Vagina (tissue), 2 donors: ENCODE measurements at regions not wholly inside any gene's neighbourhood (a gene's known extent, or its start where the extent isn't known, plus 50 kb on each side); places are given as distances from the start of the nearest gene placed in this dataset.

ENCODE experiments used
- DNase-seq, 2 donors: peaks; one replicate each; pipeline ENCODE4 v3.0.0-alpha.2; 2017; ENCODE audit errors: extremely low spot score in 2 of 2
- H3K27ac ChIP-seq: fragments of 200-600 bp; sonication (generic); one replicate; pipeline ENCODE4 v1.5.1; 2019
- H3K27me3 ChIP-seq: fragments of 200-600 bp; sonication (generic); one replicate; pipeline ENCODE4 v1.5.1; 2019
- H3K36me3 ChIP-seq, 2 donors: fragments of 200-600 bp; sonication (generic); one replicate each; pipeline ENCODE4 v1.5.1; 2017 to 2019
- H3K4me1 ChIP-seq: fragments of 200-600 bp; sonication (generic); one replicate; pipeline ENCODE4 v1.5.1; 2019
- H3K4me3 ChIP-seq, 2 donors: fragments of 200-600 bp; sonication (generic); 1 replicate in 1 of 2; 2 replicates in 1 of 2; pipeline ENCODE4 v1.5.1; 2016 to 2019
- H3K9me3 ChIP-seq: fragments of 200-600 bp; sonication (generic); one replicate; pipeline ENCODE4 v1.5.1; 2019
- CTCF ChIP-seq, 3 experiments: fragments of 450-650 bp in 2 of 3; fragments of 200-600 bp in 1 of 3; sonication (generic) in 1 of 3; IDR thresholded peaks; one replicate each; pipeline ENCODE4 v1.5.1; 2017 to 2019; ENCODE audit warnings: antibody characterized with exemption in 3 of 3, mild to moderate bottlenecking in 2 of 3, moderate library complexity in 2 of 3
- POLR2A ChIP-seq, 2 donors: fragments of 450-650 bp; IDR thresholded peaks; one replicate each; pipeline ENCODE4 v1.6.1; 2017; ENCODE audit warnings: antibody characterized with exemption in 2 of 2, mild to moderate bottlenecking in 2 of 2, moderate library complexity in 2 of 2
- POLR2AphosphoS5 ChIP-seq, 2 donors: sonication (generic); formaldehyde crosslinking; IDR thresholded peaks; one replicate each; pipeline ENCODE4 v1.9.0; 2017; ENCODE audit warnings: antibody characterized with exemption in 2 of 2, mild to moderate bottlenecking in 2 of 2, low read depth in 1 of 2; ENCODE audit not compliant: insufficient read depth in 1 of 2
- intact Hi-C: fragments of 100-400 bp; cut with DNase I; formaldehyde crosslinking; loops from one replicate; pipeline ENCODE4 v1.15.1; 2023

DNA sequence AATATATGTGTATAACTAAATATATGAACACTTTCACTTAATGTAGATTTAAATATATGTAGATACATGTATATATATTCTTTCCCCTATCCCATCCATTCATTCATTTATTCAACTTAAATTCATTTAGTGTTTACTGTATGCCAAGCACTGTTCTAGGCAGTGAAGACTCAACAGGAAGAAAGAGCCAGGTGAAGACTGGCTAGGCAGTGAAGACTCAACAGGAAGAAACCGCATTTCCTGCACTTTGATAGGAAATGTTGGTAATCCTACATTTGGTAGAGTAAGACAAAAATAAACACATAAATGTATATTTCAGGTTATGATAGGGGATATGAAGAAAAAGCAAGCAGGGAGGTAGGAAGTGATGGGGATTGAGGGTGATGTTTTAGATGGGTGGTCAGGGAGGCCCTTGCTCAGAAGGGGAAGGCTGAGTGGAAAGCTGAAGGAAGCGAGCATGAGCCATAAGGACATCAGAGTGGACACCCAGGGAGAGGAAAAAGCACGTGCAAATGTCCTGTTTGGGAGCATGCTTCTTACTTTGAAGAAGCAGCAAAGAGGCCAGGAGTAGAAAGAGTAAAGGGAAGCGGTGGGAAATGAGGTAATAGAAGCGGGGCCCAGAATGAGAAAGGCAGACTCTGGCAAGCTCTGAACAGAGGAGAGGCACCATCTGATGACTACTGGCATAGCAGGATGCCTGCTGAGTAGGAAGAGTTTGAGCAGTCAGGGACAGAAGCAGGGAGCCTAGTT is 227.8 kb upstream of the MAP3K1 start:
- no peaks in the 10 kb centered on the region for H3K27me3 ChIP-seq
- no peaks in the 10 kb centered on the region for H3K36me3 ChIP-seq
- H3K4me3 ChIP-seq = no peak overlapping the region
- no peak for DNase-seq
- peaks cover 41% of the 10 kb centered on the region for H3K4me1 ChIP-seq
- TF ChIP-seq POLR2AphosphoS5 (IDR thresholded peaks at IDR 0.05; ENCODE audit: insufficient read depth in 1 of 2, low read depth in 1 of 2) = no peak
- TF ChIP-seq CTCF (IDR thresholded peaks at IDR 0.05) = no peak
- no peak overlapping the region for H3K27ac ChIP-seq
- intact Hi-C loops = no loop called here
- H3K9me3 ChIP-seq = no peaks in the 10 kb centered on the region

DNA sequence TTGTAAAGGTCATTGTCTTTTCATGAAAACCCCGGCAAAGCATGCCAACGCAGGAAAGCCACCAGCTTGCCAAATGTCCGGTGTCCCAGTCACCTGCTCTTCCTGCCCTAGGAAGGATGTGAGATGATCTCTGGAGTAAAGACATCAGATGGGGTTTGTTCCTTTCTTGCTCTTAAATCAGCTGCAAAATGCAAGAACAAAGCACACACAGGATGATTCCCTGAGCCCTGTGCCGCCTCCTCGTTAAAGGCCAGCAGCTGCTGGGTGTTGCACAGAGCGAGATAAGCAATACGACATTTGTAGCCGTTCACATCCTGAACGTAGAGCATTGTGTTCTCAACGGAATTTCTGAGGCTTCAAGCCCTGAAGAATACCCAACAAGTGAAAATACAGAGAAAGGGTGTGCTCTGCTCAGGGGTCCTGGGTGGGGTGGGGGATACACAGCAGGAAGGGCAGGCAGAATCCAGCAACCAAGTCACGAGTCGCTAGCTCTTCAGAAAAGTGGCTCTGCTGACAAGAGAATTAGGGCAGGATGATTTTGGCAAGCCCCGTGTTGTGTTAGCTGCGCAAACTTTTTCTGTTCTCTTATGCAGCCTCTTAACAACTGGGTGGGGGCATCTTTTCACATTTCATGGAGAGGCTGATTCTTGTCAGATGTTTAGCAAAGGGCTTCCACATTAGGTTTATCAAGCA is 229.2 kb upstream of the MAP3K1 start:
- no peaks in the 10 kb centered on the region for H3K27me3 ChIP-seq
- intact Hi-C loops = no loop called here
- H3K27ac ChIP-seq = peak overlapping the region; percentile 57
- no peaks in the 10 kb centered on the region for H3K36me3 ChIP-seq
- H3K4me3 ChIP-seq = peak overlapping the region; percentile 14 to 30
- peaks cover 41% of the 10 kb centered on the region for H3K4me1 ChIP-seq
- TF ChIP-seq POLR2AphosphoS5 (IDR thresholded peaks at IDR 0.05; ENCODE audit: insufficient read depth in 1 of 2, low read depth in 1 of 2) (peak in 1 of 2 donors; percentile 68), CTCF (IDR thresholded peaks at IDR 0.05) (no peak)
- H3K9me3 ChIP-seq = no peaks in the 10 kb centered on the region
- no peak for DNase-seq

DNA sequence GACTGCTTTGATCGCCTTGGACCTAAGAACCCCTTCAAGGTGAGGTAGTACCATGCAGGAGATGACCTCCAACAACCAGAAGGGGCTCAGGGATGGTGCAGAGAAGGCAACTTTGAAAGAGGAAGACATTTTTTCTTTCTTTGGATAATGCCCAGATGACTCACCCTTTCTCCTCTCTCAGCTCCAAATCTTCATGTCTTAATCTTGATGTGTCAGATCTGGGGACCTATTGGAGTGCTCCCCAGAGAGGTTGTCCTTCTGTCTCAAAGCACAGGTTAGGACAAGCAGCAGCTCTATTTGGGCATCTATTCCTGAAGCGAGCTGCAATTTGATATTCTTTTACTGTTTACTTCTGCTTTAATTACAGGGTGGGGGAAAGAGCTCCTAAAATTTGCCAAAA is 229.9 kb upstream of the MAP3K1 start:
- Histone ChIP-seq H3K27me3 (no peaks in the 10 kb centered on the region), H3K27ac (no peak overlapping the region), H3K4me3 (peak overlapping the region; percentile 14 to 30), H3K36me3 (no peaks in the 10 kb centered on the region), H3K4me1 (peaks cover 41% of the 10 kb centered on the region), H3K9me3 (no peaks in the 10 kb centered on the region)
- intact Hi-C loops = no loop called here
- no peak for DNase-seq
- TF ChIP-seq CTCF (IDR thresholded peaks at IDR 0.05) = no peak
- TF ChIP-seq POLR2A (IDR thresholded peaks at IDR 0.05) = no peak
- TF ChIP-seq POLR2AphosphoS5 (IDR thresholded peaks at IDR 0.05; ENCODE audit: insufficient read depth in 1 of 2, low read depth in 1 of 2) = no peak

DNA sequence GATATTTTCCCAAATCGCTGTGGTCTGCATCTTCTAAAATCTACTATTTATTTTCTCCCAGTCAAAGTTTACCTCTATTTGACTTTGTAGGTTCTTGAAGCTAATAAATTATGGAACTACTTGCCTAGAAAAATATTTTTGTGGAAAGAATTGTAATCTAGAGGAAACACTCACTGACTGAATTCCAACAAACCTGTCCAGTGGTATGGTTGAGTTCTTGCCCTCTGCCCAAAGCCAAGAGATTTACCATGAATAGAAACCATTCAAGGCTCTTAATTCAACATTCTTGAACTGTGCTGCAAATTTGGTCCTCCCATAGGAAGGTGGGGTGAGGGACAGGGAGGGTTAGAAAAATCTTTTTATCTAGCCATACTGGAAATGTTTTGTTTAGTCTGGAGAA is 233.9 kb upstream of the MAP3K1 start:
- no peak for DNase-seq
- no peaks in the 10 kb centered on the region for H3K36me3 ChIP-seq
- peaks cover 15% of the 10 kb centered on the region for H3K4me1 ChIP-seq
- TF ChIP-seq CTCF (IDR thresholded peaks at IDR 0.05) (no peak), POLR2AphosphoS5 (IDR thresholded peaks at IDR 0.05; ENCODE audit: insufficient read depth in 1 of 2, low read depth in 1 of 2) (no peak), POLR2A (IDR thresholded peaks at IDR 0.05) (no peak)
- H3K9me3 ChIP-seq = no peaks in the 10 kb centered on the region
- no peak overlapping the region for H3K4me3 ChIP-seq
- intact Hi-C loops = no loop called here
- no peak overlapping the region for H3K27ac ChIP-seq
- no peaks in the 10 kb centered on the region for H3K27me3 ChIP-seq

GRCh38 chr5:56580864-56581263 is 234.5 kb upstream of the MAP3K1 start:
- intact Hi-C loops = no loop called here
- DNase-seq = no peak

More at GRCh38 chr5:56580864-56581263, 234.5 kb upstream of the MAP3K1 start:
- no peak for TF ChIP-seq POLR2A (IDR thresholded peaks at IDR 0.05)
- no peak for TF ChIP-seq CTCF (IDR thresholded peaks at IDR 0.05)
- TF ChIP-seq POLR2AphosphoS5 (IDR thresholded peaks at IDR 0.05; ENCODE audit: insufficient read depth in 1 of 2, low read depth in 1 of 2) = no peak
- no peaks in the 10 kb centered on the region for H3K27me3 ChIP-seq
- H3K4me3 ChIP-seq = no peak overlapping the region
- no peaks in the 10 kb centered on the region for H3K36me3 ChIP-seq
- peaks cover 10% of the 10 kb centered on the region for H3K4me1 ChIP-seq
- no peaks in the 10 kb centered on the region for H3K9me3 ChIP-seq
- no peak overlapping the region for H3K27ac ChIP-seq
